SK-N-MC (cell line): ENCODE measurements at regions not wholly inside any gene's neighbourhood (a gene's known extent, or its start where the extent isn't known, plus 50 kb on each side); places are given as distances from the start of the nearest gene placed in this dataset.

Experiments used
- EZH2 ChIP-seq: fragments of 200-600 bp; sonication (generic); IDR thresholded peaks from one replicate; pipeline ENCODE4 v1.6.1; 2017; ENCODE audit warnings: antibody characterized with exemption
- FOXP2 ChIP-seq: optimal IDR thresholded peaks from 2 replicates; pipeline ENCODE3; 2011; ENCODE audit warnings: mild to moderate bottlenecking, moderate library complexity; ENCODE audit not compliant: insufficient read depth; ENCODE audit errors: extremely low read length, control extremely low read depth
- POLR2AphosphoS5 ChIP-seq: IDR thresholded peaks from 2 replicates; pipeline ENCODE4 v1.6.1; 2012; ENCODE audit warnings: mild to moderate bottlenecking, low read depth, low read length, borderline replicate concordance

DNA sequence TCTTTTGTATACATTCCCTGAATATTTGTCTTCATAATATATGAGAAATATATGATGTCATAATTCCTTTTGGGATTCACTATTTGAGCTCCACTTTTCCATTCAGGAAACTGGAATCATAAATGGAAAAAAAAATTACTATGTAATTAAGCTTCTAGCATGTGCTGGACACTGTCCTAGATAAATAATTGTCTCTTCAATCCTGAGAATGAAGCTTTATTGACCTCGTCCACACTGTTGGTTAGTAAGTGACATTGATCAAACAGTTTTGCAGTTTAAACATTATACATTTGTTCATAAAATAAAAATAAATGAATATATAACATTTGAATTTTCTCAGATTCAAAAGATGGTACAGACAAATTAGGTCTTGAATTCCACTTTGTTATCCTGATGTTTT lies 1691.2 kb downstream of the LRRC4C start:
- TF ChIP-seq EZH2 (no peak), POLR2AphosphoS5 (no peak), FOXP2 (no peak)
